Mucosa of descending colon (tissue), 3 donors: ENCODE measurements at regions not wholly inside any gene's neighbourhood (a gene's known extent, or its start where the extent isn't known, plus 50 kb on each side); places are given as distances from the start of the nearest gene placed in this dataset.

Experiments used
- ATAC-seq: fragments of 200-7000 bp; cut with Tn5 transposase; one replicate; pipeline ENCODE4 v1.9.1; 2020; ENCODE audit warnings: mild to moderate bottlenecking, moderate library complexity
- DNase-seq, 3 donors: peaks; one replicate each; pipeline ENCODE4 v3.0.0-alpha.2; 2020
- H3K36me3 ChIP-seq: fragments of 200-600 bp; one replicate; pipeline ENCODE4 v1.8.0; 2021; ENCODE audit warnings: low read depth, mild to moderate bottlenecking
- H3K4me1 ChIP-seq: fragments of 200-600 bp; one replicate; pipeline ENCODE4 v1.8.0; 2021; ENCODE audit warnings: low read depth, mild to moderate bottlenecking
- H3K4me3 ChIP-seq: fragments of 200-600 bp; one replicate; pipeline ENCODE4 v1.8.0; 2021; ENCODE audit warnings: mild to moderate bottlenecking
- H3K9me3 ChIP-seq: fragments of 200-600 bp; one replicate; pipeline ENCODE4 v1.8.0; 2021; ENCODE audit warnings: mild to moderate bottlenecking
- CTCF ChIP-seq: fragments of 200-600 bp; IDR thresholded peaks from one replicate; pipeline ENCODE4 v1.8.0; 2022; ENCODE audit warnings: antibody characterized with exemption, mild to moderate bottlenecking
- intact Hi-C, 2 donors: fragments of 100-400 bp; cut with DNase I in 1 of 2; cut with micrococcal nuclease in 1 of 2; formaldehyde crosslinking; loops; one replicate each; pipeline versions ENCODE4 v1.11.0 to v1.11.1; 2022; cut with DNase I, micrococcal nuclease
- donor health status: DM: no; HTN: no; CAD: no; lungs with moderate emphysema.
- donor health status: DM: no; HTN: no; CAD: no.
- donor health status: DM: no; HTN: yes; CAD: no.

GRCh38 chr1:168455764-168456163, 88.0 kb downstream of the XCL2 start:
- Histone ChIP-seq H3K9me3 (peaks cover 4% of the 10 kb centered on the region), H3K4me1 (peaks cover 2% of the 10 kb centered on the region), H3K36me3 (no peaks in the 10 kb centered on the region), H3K4me3 (no peak overlapping the region)
- intact Hi-C loops = no loop called here
- no peak for TF ChIP-seq CTCF
- ATAC-seq (no peak), DNase-seq (no peak)

- H3K36me3 ChIP-seq = no peaks in the 10 kb centered on the region
- no peak for TF ChIP-seq CTCF
- no peak overlapping the region for H3K4me3 ChIP-seq
- peaks cover 4% of the 10 kb centered on the region for H3K9me3 ChIP-seq
- no peak for DNase-seq
- H3K4me1 ChIP-seq = peaks cover 2% of the 10 kb centered on the region
- intact Hi-C loops = no loop called here
- no peak for ATAC-seq
Observed at GRCh38 chr1:168454211-168454815, 89.5 kb downstream of the XCL2 start.

- Histone ChIP-seq H3K36me3 (no peaks in the 10 kb centered on the region), H3K9me3 (peaks cover 4% of the 10 kb centered on the region), H3K4me1 (peaks cover 2% of the 10 kb centered on the region), H3K4me3 (no peak overlapping the region)
- ATAC-seq = no peak
- TF ChIP-seq CTCF = no peak
- no peak for DNase-seq
- intact Hi-C loops = no loop called here
Observed at GRCh38 chr1:168453056-168453455, 90.7 kb downstream of the XCL2 start.

- TF ChIP-seq CTCF = no peak
- Histone ChIP-seq H3K9me3 (peaks cover 4% of the 10 kb centered on the region), H3K36me3 (no peaks in the 10 kb centered on the region), H3K4me3 (no peak overlapping the region), H3K4me1 (peaks cover 2% of the 10 kb centered on the region)
- no peak for DNase-seq
- ATAC-seq = no peak
- intact Hi-C loops = no loop called here
Observed at GRCh38 chr1:168452329-168452728, 91.5 kb downstream of the XCL2 start.

GRCh38 chr1:168447871-168448270, 95.9 kb downstream of the XCL2 start:
- ATAC-seq (no peak), DNase-seq (no peak)
- TF ChIP-seq CTCF = no peak
- intact Hi-C loops = no loop called here
- no peak overlapping the region for H3K4me3 ChIP-seq
- H3K9me3 ChIP-seq = peaks cover 4% of the 10 kb centered on the region
- no peaks in the 10 kb centered on the region for H3K4me1 ChIP-seq
- no peaks in the 10 kb centered on the region for H3K36me3 ChIP-seq

- Histone ChIP-seq H3K9me3 (no peaks in the 10 kb centered on the region), H3K4me3 (no peak overlapping the region), H3K36me3 (no peaks in the 10 kb centered on the region), H3K4me1 (no peaks in the 10 kb centered on the region)
- no peak for DNase-seq
- no peak for TF ChIP-seq CTCF
- intact Hi-C loops = no loop called here
- no peak for ATAC-seq
Observed at GRCh38 chr1:168446081-168446480, 97.7 kb downstream of the XCL2 start.
